ENCODE measurements at regions not wholly inside any gene's neighbourhood (a gene's known extent, or its start where the extent isn't known, plus 50 kb on each side); places are given as distances from the start of the nearest gene placed in this dataset.

- TF ChIP-seq CTCF (conservative IDR thresholded peaks at IDR 0.05) (no peak), EZH2 (IDR thresholded peaks at IDR 0.05; ENCODE audit: low read depth) (no peak)
Observed at GRCh38 chr6:126886106-126886505, 232.4 kb upstream of the RSPO3 start.

Data from PC-9 (cell line).